ENCODE measurements at regions not wholly inside any gene's neighbourhood (a gene's known extent, or its start where the extent isn't known, plus 50 kb on each side); places are given as distances from the start of the nearest gene placed in this dataset.
A peak's percentile ranks its signal among the peaks of the same experiment; 100 is the strongest.

DNA sequence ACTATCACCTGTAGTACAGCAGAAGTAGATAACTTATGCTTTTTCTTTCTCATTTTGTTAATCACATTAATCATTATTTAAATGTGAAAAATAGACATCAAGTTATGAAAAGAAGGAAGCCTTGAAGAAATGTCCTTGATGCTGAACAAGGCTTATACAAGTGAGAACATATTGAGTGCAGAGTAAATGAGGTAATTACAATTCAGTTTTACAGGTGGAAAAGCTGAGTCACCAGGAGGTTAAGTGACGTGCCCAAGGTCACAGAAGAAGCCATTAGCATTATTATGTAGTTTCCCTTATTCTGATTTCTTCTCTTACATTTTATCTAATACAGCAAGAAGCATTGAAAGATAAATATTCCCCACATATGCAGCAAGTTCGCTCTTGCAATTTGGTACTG is 998.5 kb upstream of the CDH6 start:
- Histone ChIP-seq H3K36me3 (ENCODE audit: low read depth) (no peaks in the 10 kb centered on the region), H3K9me3 (ENCODE audit: severe bottlenecking) (no peaks in the 10 kb centered on the region), H3K27ac (ENCODE audit: poor library complexity, severe bottlenecking) (no peak overlapping the region), H3K4me1 (ENCODE audit: insufficient read depth, poor library complexity, severe bottlenecking) (no peaks in the 10 kb centered on the region), H3K4me3 (ENCODE audit: severe bottlenecking) (no peak overlapping the region), H3K27me3 (ENCODE audit: insufficient read depth, poor library complexity, severe bottlenecking) (peaks cover 8% of the 10 kb centered on the region)
- TF ChIP-seq, protein P1, sequence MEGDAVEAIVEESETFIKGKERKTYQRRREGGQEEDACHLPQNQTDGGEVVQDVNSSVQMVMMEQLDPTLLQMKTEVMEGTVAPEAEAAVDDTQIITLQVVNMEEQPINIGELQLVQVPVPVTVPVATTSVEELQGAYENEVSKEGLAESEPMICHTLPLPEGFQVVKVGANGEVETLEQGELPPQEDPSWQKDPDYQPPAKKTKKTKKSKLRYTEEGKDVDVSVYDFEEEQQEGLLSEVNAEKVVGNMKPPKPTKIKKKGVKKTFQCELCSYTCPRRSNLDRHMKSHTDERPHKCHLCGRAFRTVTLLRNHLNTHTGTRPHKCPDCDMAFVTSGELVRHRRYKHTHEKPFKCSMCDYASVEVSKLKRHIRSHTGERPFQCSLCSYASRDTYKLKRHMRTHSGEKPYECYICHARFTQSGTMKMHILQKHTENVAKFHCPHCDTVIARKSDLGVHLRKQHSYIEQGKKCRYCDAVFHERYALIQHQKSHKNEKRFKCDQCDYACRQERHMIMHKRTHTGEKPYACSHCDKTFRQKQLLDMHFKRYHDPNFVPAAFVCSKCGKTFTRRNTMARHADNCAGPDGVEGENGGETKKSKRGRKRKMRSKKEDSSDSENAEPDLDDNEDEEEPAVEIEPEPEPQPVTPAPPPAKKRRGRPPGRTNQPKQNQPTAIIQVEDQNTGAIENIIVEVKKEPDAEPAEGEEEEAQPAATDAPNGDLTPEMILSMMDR (IDR thresholded peaks at IDR 0.05; ENCODE audit: poor library complexity, severe bottlenecking): no peak
- DNase-seq (ENCODE audit: low spot score) (no peak), ATAC-seq (ENCODE audit: low read depth) (no peak)

DNA sequence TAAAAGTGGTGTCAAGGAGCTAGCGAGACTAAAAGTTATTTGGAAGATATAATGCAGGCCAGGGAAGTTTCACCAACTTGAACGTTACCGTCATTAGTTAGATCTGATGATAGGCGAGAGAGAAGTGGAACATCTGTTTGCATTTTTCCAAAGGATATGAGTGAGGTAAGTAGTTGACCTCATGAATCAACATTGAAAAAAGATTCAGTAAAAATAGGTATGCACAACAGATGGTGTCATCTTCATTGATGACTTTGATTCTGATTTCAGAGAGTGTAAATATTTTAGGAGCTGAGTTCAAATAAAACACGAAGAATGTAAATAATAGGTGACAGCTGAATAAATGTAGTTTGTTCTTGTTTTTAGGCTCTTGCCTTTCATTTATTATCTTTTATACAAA is 998.9 kb upstream of the CDH6 start:
- TF ChIP-seq, protein P1 (IDR thresholded peaks at IDR 0.05; ENCODE audit: poor library complexity, severe bottlenecking): no peak
- H3K4me3 ChIP-seq (ENCODE audit: severe bottlenecking): no peak overlapping the region
- H3K36me3 ChIP-seq (ENCODE audit: low read depth): no peaks in the 10 kb centered on the region
- H3K4me1 ChIP-seq (ENCODE audit: insufficient read depth, poor library complexity, severe bottlenecking): peaks cover 4% of the 10 kb centered on the region
- ATAC-seq (ENCODE audit: low read depth) (no peak), DNase-seq (ENCODE audit: low spot score) (no peak)
- no peak overlapping the region for H3K27ac ChIP-seq (ENCODE audit: poor library complexity, severe bottlenecking)
- H3K9me3 ChIP-seq (ENCODE audit: severe bottlenecking): no peaks in the 10 kb centered on the region
- H3K27me3 ChIP-seq (ENCODE audit: insufficient read depth, poor library complexity, severe bottlenecking): peaks cover 9% of the 10 kb centered on the region

DNA sequence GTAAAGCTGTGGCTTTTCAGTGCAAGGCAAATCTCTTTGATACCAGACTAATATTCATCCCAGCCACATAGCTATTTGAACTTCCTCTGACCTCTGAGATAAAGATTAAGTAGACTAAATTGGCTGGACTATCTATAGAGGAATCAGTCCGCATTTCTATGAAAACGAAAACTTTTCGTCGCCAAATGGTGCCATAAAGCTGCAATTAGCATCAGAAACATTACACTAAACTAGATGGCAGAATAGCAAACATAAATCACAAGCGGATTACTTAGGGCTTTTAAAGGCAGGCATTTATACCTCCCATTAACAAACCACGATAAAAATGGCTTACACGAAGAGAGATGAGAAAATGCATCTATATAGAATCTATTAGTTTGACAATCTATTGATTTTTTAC is 1009.7 kb upstream of the CDH6 start:
- Histone ChIP-seq H3K27ac (ENCODE audit: poor library complexity, severe bottlenecking) (no peak overlapping the region), H3K4me3 (ENCODE audit: severe bottlenecking) (no peak overlapping the region), H3K9me3 (ENCODE audit: severe bottlenecking) (no peaks in the 10 kb centered on the region), H3K4me1 (ENCODE audit: insufficient read depth, poor library complexity, severe bottlenecking) (no peaks in the 10 kb centered on the region), H3K36me3 (ENCODE audit: low read depth) (no peaks in the 10 kb centered on the region), H3K27me3 (ENCODE audit: insufficient read depth, poor library complexity, severe bottlenecking) (peaks cover 26% of the 10 kb centered on the region)
- TF ChIP-seq, protein P1 (IDR thresholded peaks at IDR 0.05; ENCODE audit: poor library complexity, severe bottlenecking): no peak
- ATAC-seq (ENCODE audit: low read depth): no peak
- DNase-seq (ENCODE audit: low spot score): no peak

DNA sequence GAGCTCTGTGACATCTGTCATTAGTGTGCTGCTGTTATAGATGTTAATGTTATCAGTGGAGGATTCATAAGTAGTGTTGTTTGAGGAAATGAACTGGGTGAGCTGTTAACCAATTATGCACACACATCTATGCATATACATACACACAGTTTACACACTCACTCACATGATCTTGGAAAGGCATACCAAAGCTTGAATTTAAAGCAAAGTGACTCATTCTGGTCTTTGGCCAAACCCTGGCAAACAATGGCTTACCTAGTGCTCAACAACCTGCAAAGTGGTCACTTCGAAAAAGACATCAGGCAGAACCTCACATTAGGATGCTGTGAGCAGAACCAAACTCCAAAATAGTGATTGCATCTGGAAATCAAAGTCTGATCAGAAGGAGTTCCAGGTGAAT is 1037.3 kb upstream of the CDH6 start:
- no peaks in the 10 kb centered on the region for H3K36me3 ChIP-seq (ENCODE audit: low read depth)
- DNase-seq (ENCODE audit: low spot score) (no peak), ATAC-seq (ENCODE audit: low read depth) (peak; percentile 88)
- H3K4me1 ChIP-seq (ENCODE audit: insufficient read depth, poor library complexity, severe bottlenecking): no peaks in the 10 kb centered on the region
- no peak overlapping the region for H3K4me3 ChIP-seq (ENCODE audit: severe bottlenecking)
- TF ChIP-seq, protein P1 (IDR thresholded peaks at IDR 0.05; ENCODE audit: poor library complexity, severe bottlenecking): no peak
- H3K27me3 ChIP-seq (ENCODE audit: insufficient read depth, poor library complexity, severe bottlenecking): no peaks in the 10 kb centered on the region
- H3K27ac ChIP-seq (ENCODE audit: poor library complexity, severe bottlenecking): no peak overlapping the region
- no peaks in the 10 kb centered on the region for H3K9me3 ChIP-seq (ENCODE audit: severe bottlenecking)

DNA sequence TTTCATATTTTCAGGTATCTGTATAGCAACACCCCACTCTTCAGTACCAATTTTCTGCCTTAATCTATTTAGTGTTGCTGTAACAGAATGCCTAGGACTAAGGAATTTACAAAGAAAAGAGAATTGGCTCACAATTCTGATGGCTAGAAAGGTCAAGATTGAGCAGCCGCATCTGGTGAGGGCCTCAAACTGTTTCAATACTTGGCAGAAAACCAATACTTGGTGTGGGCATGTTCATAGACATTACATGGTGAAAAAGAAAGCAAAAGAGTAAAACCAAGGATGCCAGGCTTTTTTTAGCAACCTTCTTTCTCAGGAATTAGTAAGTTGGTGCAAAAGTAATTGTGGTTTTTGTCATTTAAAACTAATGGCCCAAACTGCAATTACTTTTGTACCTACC is 1041.1 kb upstream of the CDH6 start:
- Histone ChIP-seq H3K27ac (ENCODE audit: poor library complexity, severe bottlenecking) (no peak overlapping the region), H3K9me3 (ENCODE audit: severe bottlenecking) (no peaks in the 10 kb centered on the region), H3K36me3 (ENCODE audit: low read depth) (no peaks in the 10 kb centered on the region), H3K4me3 (ENCODE audit: severe bottlenecking) (no peak overlapping the region), H3K4me1 (ENCODE audit: insufficient read depth, poor library complexity, severe bottlenecking) (no peaks in the 10 kb centered on the region), H3K27me3 (ENCODE audit: insufficient read depth, poor library complexity, severe bottlenecking) (peaks cover 9% of the 10 kb centered on the region)
- TF ChIP-seq, protein P1 (IDR thresholded peaks at IDR 0.05; ENCODE audit: poor library complexity, severe bottlenecking): no peak
- no peak for ATAC-seq (ENCODE audit: low read depth)
- DNase-seq (ENCODE audit: low spot score): no peak
